ENCODE measurements at regions not wholly inside any gene's neighbourhood (a gene's known extent, or its start where the extent isn't known, plus 50 kb on each side); places are given as distances from the start of the nearest gene placed in this dataset.
"Not testable (repeated sequence)": the region's sequence is repeated elsewhere in the genome, so short reads cannot be mapped to it uniquely, and the experiment has no call there.

DNA sequence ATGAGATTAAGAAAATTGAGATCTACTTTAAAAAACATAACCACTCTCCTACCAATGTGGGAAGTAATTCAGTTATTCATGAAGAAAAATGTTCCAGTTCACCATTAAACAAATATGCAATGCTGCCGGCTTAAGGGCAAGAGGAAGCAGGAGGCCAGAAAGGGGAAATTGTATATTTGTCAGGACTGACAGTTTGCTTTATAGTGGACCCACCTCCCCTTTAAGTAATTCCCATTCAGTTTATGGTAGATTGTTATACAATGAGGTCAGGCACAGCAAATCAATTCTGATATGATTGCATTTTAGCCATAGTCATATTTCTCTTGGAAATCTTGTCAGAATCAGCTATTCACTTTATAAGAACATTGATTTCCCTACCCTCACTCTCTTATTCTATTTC is 547.8 kb downstream of the FRK start:
- Histone ChIP-seq H3K9ac (ENCODE audit: low read length in 5 of 5) (no peak overlapping the region), H3K4me1 (ENCODE audit: control insufficient read depth in 5 of 5, insufficient read depth in 5 of 5, low read length in 5 of 5) (no peaks in the 10 kb centered on the region), H3K9me3 (ENCODE audit: control insufficient read depth in 5 of 5, low read length in 5 of 5) (peaks cover 0 to 4% (median 0%) of the 10 kb centered on the region in 5 donors), H3K27me3 (ENCODE audit: control insufficient read depth in 5 of 5, insufficient read depth in 4 of 5, low read length in 5 of 5) (no peaks in the 10 kb centered on the region), H3K36me3 (ENCODE audit: control insufficient read depth in 5 of 5, insufficient read depth in 5 of 5, low read length in 5 of 5) (no peaks in the 10 kb centered on the region), H3K27ac (ENCODE audit: low read depth, low read length) (no peak overlapping the region), H3K4me3 (ENCODE audit: low read depth in 1 of 5, low read length in 5 of 5) (no peak overlapping the region)

- Histone ChIP-seq H3K9ac (ENCODE audit: low read length in 5 of 5) (no peak overlapping the region), H3K4me3 (ENCODE audit: low read depth in 1 of 5, low read length in 5 of 5) (no peak overlapping the region), H3K9me3 (ENCODE audit: control insufficient read depth in 5 of 5, low read length in 5 of 5) (peaks cover 0 to 4% (median 0%) of the 10 kb centered on the region in 5 donors), H3K4me1 (ENCODE audit: control insufficient read depth in 5 of 5, insufficient read depth in 5 of 5, low read length in 5 of 5) (no peaks in the 10 kb centered on the region), H3K27ac (ENCODE audit: low read depth, low read length) (no peak overlapping the region), H3K36me3 (ENCODE audit: control insufficient read depth in 5 of 5, insufficient read depth in 5 of 5, low read length in 5 of 5) (no peaks in the 10 kb centered on the region), H3K27me3 (ENCODE audit: control insufficient read depth in 5 of 5, insufficient read depth in 4 of 5, low read length in 5 of 5) (no peaks in the 10 kb centered on the region)
These were observed 548.9 kb downstream of the FRK start for GRCh38 chr6:115511771-115512170.

- not testable (repeated sequence) for H3K4me1 ChIP-seq (ENCODE audit: control insufficient read depth in 5 of 5, insufficient read depth in 5 of 5, low read length in 5 of 5); H3K4me3 ChIP-seq (ENCODE audit: low read depth in 1 of 5, low read length in 5 of 5); H3K9me3 ChIP-seq (ENCODE audit: control insufficient read depth in 5 of 5, low read length in 5 of 5); H3K27me3 ChIP-seq (ENCODE audit: control insufficient read depth in 5 of 5, insufficient read depth in 4 of 5, low read length in 5 of 5); H3K27ac ChIP-seq (ENCODE audit: low read depth, low read length); H3K9ac ChIP-seq (ENCODE audit: low read length in 5 of 5); H3K36me3 ChIP-seq (ENCODE audit: control insufficient read depth in 5 of 5, insufficient read depth in 5 of 5, low read length in 5 of 5)
These were observed 558.3 kb downstream of the FRK start for GRCh38 chr6:115502432-115502831.

GRCh38 chr6:115495184-115495583 is 565.5 kb downstream of the FRK start:
- Histone ChIP-seq H3K36me3 (ENCODE audit: control insufficient read depth in 5 of 5, insufficient read depth in 5 of 5, low read length in 5 of 5) (no peaks in the 10 kb centered on the region), H3K9ac (ENCODE audit: low read length in 5 of 5) (no peak overlapping the region), H3K4me1 (ENCODE audit: control insufficient read depth in 5 of 5, insufficient read depth in 5 of 5, low read length in 5 of 5) (no peaks in the 10 kb centered on the region), H3K27ac (ENCODE audit: low read depth, low read length) (no peak overlapping the region), H3K9me3 (ENCODE audit: control insufficient read depth in 5 of 5, low read length in 5 of 5) (peaks cover 0 to 15% (median 8%) of the 10 kb centered on the region in 5 donors), H3K4me3 (ENCODE audit: low read depth in 1 of 5, low read length in 5 of 5) (no peak overlapping the region), H3K27me3 (ENCODE audit: control insufficient read depth in 5 of 5, insufficient read depth in 4 of 5, low read length in 5 of 5) (no peaks in the 10 kb centered on the region)

GRCh38 chr6:115487331-115487730 is 573.4 kb downstream of the FRK start:
- H3K4me1 ChIP-seq (ENCODE audit: control insufficient read depth in 5 of 5, insufficient read depth in 5 of 5, low read length in 5 of 5), result no peaks in the 10 kb centered on the region
- no peak overlapping the region for H3K27ac ChIP-seq (ENCODE audit: low read depth, low read length)
- H3K9me3 ChIP-seq (ENCODE audit: control insufficient read depth in 5 of 5, low read length in 5 of 5), result no peaks in the 10 kb centered on the region
- no peaks in the 10 kb centered on the region for H3K36me3 ChIP-seq (ENCODE audit: control insufficient read depth in 5 of 5, insufficient read depth in 5 of 5, low read length in 5 of 5)
- H3K27me3 ChIP-seq (ENCODE audit: control insufficient read depth in 5 of 5, insufficient read depth in 4 of 5, low read length in 5 of 5), result no peaks in the 10 kb centered on the region
- no peak overlapping the region for H3K9ac ChIP-seq (ENCODE audit: low read length in 5 of 5)
- H3K4me3 ChIP-seq (ENCODE audit: low read depth in 1 of 5, low read length in 5 of 5), result no peak overlapping the region

DNA sequence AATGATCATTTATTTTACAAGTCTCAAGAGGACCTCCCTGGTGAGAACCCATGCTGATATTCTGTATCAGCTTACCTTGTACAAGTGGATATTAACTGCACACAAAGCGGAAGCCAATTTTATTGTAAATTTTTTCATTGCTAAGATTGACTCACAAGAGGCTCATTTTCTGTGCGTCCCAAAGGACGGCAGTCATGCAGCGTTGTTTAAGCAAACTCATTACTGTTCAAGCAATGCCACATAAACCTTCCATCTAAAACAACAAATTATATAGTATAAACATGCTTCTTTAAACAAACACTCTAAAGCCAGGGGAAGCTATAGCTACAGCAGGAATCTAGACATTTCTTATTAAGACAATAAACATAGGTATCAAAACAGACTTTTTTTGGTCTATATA is 575.3 kb downstream of the FRK start:
- Histone ChIP-seq H3K9ac (ENCODE audit: low read length in 5 of 5) (no peak overlapping the region), H3K9me3 (ENCODE audit: control insufficient read depth in 5 of 5, low read length in 5 of 5) (no peaks in the 10 kb centered on the region), H3K4me1 (ENCODE audit: control insufficient read depth in 5 of 5, insufficient read depth in 5 of 5, low read length in 5 of 5) (no peaks in the 10 kb centered on the region)

GRCh38 chr6:115480543-115480942 is 580.1 kb downstream of the FRK start:
- not testable (repeated sequence) for H3K27me3 ChIP-seq (ENCODE audit: control insufficient read depth in 5 of 5, insufficient read depth in 4 of 5, low read length in 5 of 5); H3K27ac ChIP-seq (ENCODE audit: low read depth, low read length); H3K4me3 ChIP-seq (ENCODE audit: low read depth in 1 of 5, low read length in 5 of 5); H3K36me3 ChIP-seq (ENCODE audit: control insufficient read depth in 5 of 5, insufficient read depth in 5 of 5, low read length in 5 of 5); H3K9ac ChIP-seq (ENCODE audit: low read length in 5 of 5); H3K9me3 ChIP-seq (ENCODE audit: control insufficient read depth in 5 of 5, low read length in 5 of 5); H3K4me1 ChIP-seq (ENCODE audit: control insufficient read depth in 5 of 5, insufficient read depth in 5 of 5, low read length in 5 of 5)

More for the DNA sequence above, 575.3 kb downstream of the FRK start:
- no peaks in the 10 kb centered on the region for H3K36me3 ChIP-seq (ENCODE audit: control insufficient read depth in 5 of 5, insufficient read depth in 5 of 5, low read length in 5 of 5)
- no peak overlapping the region for H3K27ac ChIP-seq (ENCODE audit: low read depth, low read length)
- H3K27me3 ChIP-seq (ENCODE audit: control insufficient read depth in 5 of 5, insufficient read depth in 4 of 5, low read length in 5 of 5), result no peaks in the 10 kb centered on the region
- H3K4me3 ChIP-seq (ENCODE audit: low read depth in 1 of 5, low read length in 5 of 5), result no peak overlapping the region

DNA sequence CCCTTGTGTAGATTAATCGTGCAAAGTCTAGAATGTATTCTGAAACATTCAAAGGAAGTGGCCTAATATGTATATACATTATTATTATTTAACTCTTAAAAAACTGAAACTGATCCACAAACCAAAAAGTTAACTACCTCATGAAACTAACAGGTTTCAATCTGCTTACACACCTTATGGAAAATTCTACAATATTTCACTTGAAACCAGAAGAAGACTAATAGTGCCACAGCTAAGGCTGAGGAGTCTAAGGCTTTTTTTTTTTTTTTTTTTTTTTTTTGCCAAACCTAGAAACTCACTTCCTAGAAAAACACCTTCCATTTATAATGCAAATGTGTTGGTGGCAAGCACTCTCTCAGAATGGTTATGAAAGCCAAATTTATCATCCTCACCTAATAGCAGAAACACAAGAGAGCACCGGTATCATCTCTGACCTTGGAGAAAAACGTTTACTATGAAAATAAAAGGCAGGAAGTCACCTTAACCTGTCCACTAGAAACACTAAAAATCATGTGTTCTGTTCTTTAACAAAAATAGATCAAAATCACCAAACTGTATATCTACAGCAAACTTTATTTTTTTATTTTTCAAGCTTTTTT is 586.1 kb downstream of the FRK start:
- no peaks in the 10 kb centered on the region for H3K9me3 ChIP-seq (ENCODE audit: control insufficient read depth in 5 of 5, low read length in 5 of 5)
- no peak overlapping the region for H3K27ac ChIP-seq (ENCODE audit: low read depth, low read length)
- no peak overlapping the region for H3K4me3 ChIP-seq (ENCODE audit: low read depth in 1 of 5, low read length in 5 of 5)
- no peaks in the 10 kb centered on the region for H3K27me3 ChIP-seq (ENCODE audit: control insufficient read depth in 5 of 5, insufficient read depth in 4 of 5, low read length in 5 of 5)
- no peak overlapping the region for H3K9ac ChIP-seq (ENCODE audit: low read length in 5 of 5)
- H3K36me3 ChIP-seq (ENCODE audit: control insufficient read depth in 5 of 5, insufficient read depth in 5 of 5, low read length in 5 of 5), result no peaks in the 10 kb centered on the region
- H3K4me1 ChIP-seq (ENCODE audit: control insufficient read depth in 5 of 5, insufficient read depth in 5 of 5, low read length in 5 of 5), result no peaks in the 10 kb centered on the region

GRCh38 chr6:115468272-115469005 is 592.3 kb downstream of the FRK start:
- Histone ChIP-seq H3K9me3 (ENCODE audit: control insufficient read depth in 5 of 5, low read length in 5 of 5) (peaks cover 0 to 3% (median 0%) of the 10 kb centered on the region in 5 donors), H3K27me3 (ENCODE audit: control insufficient read depth in 5 of 5, insufficient read depth in 4 of 5, low read length in 5 of 5) (no peaks in the 10 kb centered on the region), H3K4me1 (ENCODE audit: control insufficient read depth in 5 of 5, insufficient read depth in 5 of 5, low read length in 5 of 5) (no peaks in the 10 kb centered on the region), H3K36me3 (ENCODE audit: control insufficient read depth in 5 of 5, insufficient read depth in 5 of 5, low read length in 5 of 5) (no peaks in the 10 kb centered on the region), H3K4me3 (ENCODE audit: low read depth in 1 of 5, low read length in 5 of 5) (no peak overlapping the region), H3K9ac (ENCODE audit: low read length in 5 of 5) (no peak overlapping the region), H3K27ac (ENCODE audit: low read depth, low read length) (no peak overlapping the region)

- H3K4me1 ChIP-seq (ENCODE audit: control insufficient read depth in 5 of 5, insufficient read depth in 5 of 5, low read length in 5 of 5), result no peaks in the 10 kb centered on the region
- no peak overlapping the region for H3K9ac ChIP-seq (ENCODE audit: low read length in 5 of 5)
- peaks cover 0 to 3% (median 0%) of the 10 kb centered on the region in 5 donors for H3K9me3 ChIP-seq (ENCODE audit: control insufficient read depth in 5 of 5, low read length in 5 of 5)
- H3K27me3 ChIP-seq (ENCODE audit: control insufficient read depth in 5 of 5, insufficient read depth in 4 of 5, low read length in 5 of 5), result no peaks in the 10 kb centered on the region
- no peaks in the 10 kb centered on the region for H3K36me3 ChIP-seq (ENCODE audit: control insufficient read depth in 5 of 5, insufficient read depth in 5 of 5, low read length in 5 of 5)
- H3K4me3 ChIP-seq (ENCODE audit: low read depth in 1 of 5, low read length in 5 of 5), result no peak overlapping the region
- no peak overlapping the region for H3K27ac ChIP-seq (ENCODE audit: low read depth, low read length)
These were observed 593.0 kb downstream of the FRK start for GRCh38 chr6:115467726-115468125.

All from subcutaneous abdominal adipose tissue (tissue), 5 donors.